GM23338 (cell line): ENCODE measurements at regions not wholly inside any gene's neighbourhood (a gene's known extent, or its start where the extent isn't known, plus 50 kb on each side); places are given as distances from the start of the nearest gene placed in this dataset.

Experiments
- ATAC-seq: fragments of 200-7000 bp; cut with Tn5 transposase; 3 replicates; pipeline ENCODE4 v1.9.1; 2020
- DNase-seq: peaks from one replicate; pipeline ENCODE4 v3.0.0-alpha.2; 2015; ENCODE audit warnings: low spot score
- H2AFZ ChIP-seq: fragments of 200-600 bp; sonication (generic); 2 replicates; pipeline ENCODE4 v1.8.0; 2016; ENCODE audit warnings: antibody characterized with exemption, mild to moderate bottlenecking, moderate library complexity
- H3F3A ChIP-seq: fragments of 200-600 bp; sonication (generic); replicated peaks from 2 replicates; pipeline ENCODE4 v1.8.0; 2017; ENCODE audit warnings: antibody characterized with exemption, mixed run types, low read depth
- H3K27ac ChIP-seq: fragments of 200-600 bp; sonication (generic); 2 replicates; pipeline ENCODE4 v1.6.1; 2016; ENCODE audit warnings: low read depth
- H3K27me3 ChIP-seq: fragments of 200-600 bp; sonication (generic); 2 replicates; pipeline ENCODE4 v1.8.0; 2016; ENCODE audit warnings: mild to moderate bottlenecking, mixed run types, moderate library complexity; ENCODE audit not compliant: insufficient read depth
- H3K36me3 ChIP-seq: fragments of 200-600 bp; sonication (generic); 2 replicates; pipeline ENCODE4 v1.8.0; 2016; ENCODE audit warnings: mild to moderate bottlenecking; ENCODE audit not compliant: insufficient read depth
- H3K4me1 ChIP-seq: fragments of 200-600 bp; sonication (generic); 2 replicates; pipeline ENCODE4 v1.8.0; 2016; ENCODE audit warnings: mild to moderate bottlenecking, moderate library complexity; ENCODE audit not compliant: insufficient read depth
- H3K4me2 ChIP-seq: fragments of 200-600 bp; sonication (generic); 2 replicates; pipeline ENCODE4 v1.7.1; 2017; ENCODE audit warnings: mixed run types
- H3K4me3 ChIP-seq: fragments of 200-600 bp; sonication (generic); 2 replicates; pipeline ENCODE4 v1.6.1; 2016; ENCODE audit warnings: mixed run types
- H3K79me2 ChIP-seq: fragments of 200-600 bp; sonication (generic); replicated peaks from 2 replicates; pipeline ENCODE4 v1.8.0; 2017; ENCODE audit warnings: mild to moderate bottlenecking; ENCODE audit not compliant: insufficient read depth
- H3K9me2 ChIP-seq: fragments of 200-600 bp; sonication (generic); 2 replicates; pipeline ENCODE4 v1.8.0; 2017; ENCODE audit not compliant: insufficient read depth
- H4K20me1 ChIP-seq: fragments of 200-600 bp; sonication (generic); replicated peaks from 2 replicates; pipeline ENCODE4 v1.8.0; 2017; ENCODE audit warnings: mild to moderate bottlenecking; ENCODE audit not compliant: insufficient read depth
- H3K27ac Mint-ChIP-seq: 2 replicates; pipeline ENCODE4 v1.8.0; 2020; ENCODE audit warnings: inconsistent platforms, mild to moderate bottlenecking, moderate library complexity, mixed read lengths
- H3K27me3 Mint-ChIP-seq: 3 replicates; pipeline ENCODE4 v1.8.0; 2022; ENCODE audit warnings: low read depth, mild to moderate bottlenecking, moderate library complexity, mixed read lengths, inconsistent platforms; ENCODE audit not compliant: insufficient read depth, poor library complexity
- H3K36me3 Mint-ChIP-seq: 3 replicates; pipeline ENCODE4 v1.8.0; 2021; ENCODE audit warnings: low read depth, mild to moderate bottlenecking, inconsistent platforms, moderate library complexity, mixed read lengths
- H3K4me1 Mint-ChIP-seq: 3 replicates; pipeline ENCODE4 v1.8.0; 2020; ENCODE audit warnings: mild to moderate bottlenecking, inconsistent platforms, mixed read lengths
- H3K4me3 Mint-ChIP-seq: 3 replicates; pipeline ENCODE4 v1.8.0; 2021; ENCODE audit warnings: moderate library complexity, mild to moderate bottlenecking, inconsistent platforms, mixed read lengths
- H3K9me3 Mint-ChIP-seq: 3 replicates; pipeline ENCODE4 v1.8.0; 2020; ENCODE audit warnings: moderate library complexity, mild to moderate bottlenecking, inconsistent platforms, mixed read lengths
- CREB1 ChIP-seq: fragments of 250-450 bp; sonication (Bioruptor Pico); IDR thresholded peaks from 2 replicates; pipeline ENCODE4 v1.5.0; 2020; ENCODE audit warnings: low read depth, mild to moderate bottlenecking, moderate library complexity
- CTCF ChIP-seq, 2 experiments: fragments of 200-600 bp in 1 of 2; sonication (generic) in 1 of 2; conservative IDR thresholded peaks; 2 replicates each; pipeline versions ENCODE4 v1.5.1 to v1.6.1; 2016 to 2017; ENCODE audit warnings: antibody characterized with exemption in 2 of 2, low read depth in 2 of 2, mild to moderate bottlenecking in 2 of 2, moderate library complexity in 1 of 2
- ETS1 ChIP-seq: IDR thresholded peaks from 2 replicates; pipeline ENCODE4 v1.6.1; 2016; ENCODE audit warnings: antibody characterized with exemption
- EZH2 ChIP-seq: fragments of 200-600 bp; sonication (generic); IDR thresholded peaks from one replicate; pipeline ENCODE4 v1.8.0; 2017; ENCODE audit warnings: antibody characterized with exemption, mild to moderate bottlenecking, low read depth; ENCODE audit not compliant: unreplicated experiment
- EZH2phosphoT487 ChIP-seq: fragments of 200-600 bp; sonication (generic); IDR thresholded peaks from one replicate; pipeline ENCODE4 v1.8.1; 2018; ENCODE audit warnings: antibody characterized with exemption; ENCODE audit not compliant: unreplicated experiment
- JUNB ChIP-seq: IDR thresholded peaks from one replicate; pipeline ENCODE4 v1.6.1; 2016; ENCODE audit warnings: antibody characterized with exemption; ENCODE audit not compliant: unreplicated experiment
- NANOG ChIP-seq: IDR thresholded peaks from 2 replicates; pipeline ENCODE4 v1.6.1; 2016; ENCODE audit warnings: antibody characterized with exemption, borderline replicate concordance
- POLR2AphosphoS5 ChIP-seq: IDR thresholded peaks from 2 replicates; pipeline ENCODE4 v1.6.1; 2016; ENCODE audit warnings: antibody characterized with exemption, low read depth
- REST ChIP-seq: IDR thresholded peaks from one replicate; pipeline ENCODE4 v1.6.1; 2018; ENCODE audit warnings: antibody characterized with exemption; ENCODE audit not compliant: unreplicated experiment
- STAT1 ChIP-seq: IDR thresholded peaks from one replicate; pipeline ENCODE4 v1.6.1; 2016; ENCODE audit warnings: antibody characterized with exemption; ENCODE audit not compliant: unreplicated experiment
- ZNF114 ChIP-seq: fragments of 250-450 bp; sonication (Bioruptor Pico); IDR thresholded peaks from 2 replicates; pipeline ENCODE4 v1.5.0; 2020; ENCODE audit warnings: mild to moderate bottlenecking, moderate library complexity
- ZNF331 ChIP-seq: fragments of 250-450 bp; sonication (Bioruptor Pico); IDR thresholded peaks from 2 replicates; pipeline ENCODE4 v1.5.0; 2020; ENCODE audit warnings: low read depth, mild to moderate bottlenecking, moderate library complexity
- ZNF462 ChIP-seq: fragments of 250-450 bp; sonication (Bioruptor Pico); IDR thresholded peaks from 2 replicates; pipeline ENCODE4 v1.5.0; 2020; ENCODE audit warnings: mild to moderate bottlenecking, moderate library complexity

GRCh38 chrX:69028006-69028760 is 137.1 kb downstream of the PJA1 start:
- Histone ChIP-seq H3K4me1 (peaks cover 14% of the 10 kb centered on the region; the same call in 1 of the 2 replicates), H3K27ac (no peak overlapping the region), H4K20me1 (no peaks in the 10 kb centered on the region), H3K36me3 (no peaks in the 10 kb centered on the region), H3K4me3 (no peak overlapping the region), H3K9me2 (no peaks in the 10 kb centered on the region), H3K4me2 (no peak overlapping the region), H3K79me2 (no peaks in the 10 kb centered on the region), H2AFZ (no peak overlapping the region), H3K27me3 (no peaks in the 10 kb centered on the region), H3F3A (no peaks in the 10 kb centered on the region)
- Mint-ChIP-seq H3K4me3 (no peak overlapping the region), H3K36me3 (no peaks in the 10 kb centered on the region), H3K27me3 (peaks cover 1% of the 10 kb centered on the region), H3K27ac (no peak overlapping the region), H3K4me1 (peaks cover 23% of the 10 kb centered on the region; the same call in 2 of the 3 replicates), H3K9me3 (no peaks in the 10 kb centered on the region)
- ATAC-seq (no peak), DNase-seq (no peak)
- no peak for TF ChIP-seq REST
- TF ChIP-seq NANOG: no peak
- TF ChIP-seq POLR2AphosphoS5: no peak
- no peak for TF ChIP-seq EZH2phosphoT487
- TF ChIP-seq EZH2: no peak
- TF ChIP-seq STAT1: no peak
- TF ChIP-seq CREB1 (CRISPR knock-in tag): no peak
- no peak for TF ChIP-seq ZNF462 (CRISPR knock-in tag)
- TF ChIP-seq JUNB: no peak
- no peak for TF ChIP-seq ETS1
- TF ChIP-seq CTCF (conservative IDR thresholded peaks at IDR 0.05; ENCODE audit: low read depth in 2 of 2): no peak
- no peak for TF ChIP-seq ZNF114 (CRISPR knock-in tag)
- TF ChIP-seq ZNF331 (CRISPR knock-in tag): no peak
